ENCODE measurements at regions not wholly inside any gene's neighbourhood (a gene's known extent, or its start where the extent isn't known, plus 50 kb on each side); places are given as distances from the start of the nearest gene placed in this dataset.

DNA sequence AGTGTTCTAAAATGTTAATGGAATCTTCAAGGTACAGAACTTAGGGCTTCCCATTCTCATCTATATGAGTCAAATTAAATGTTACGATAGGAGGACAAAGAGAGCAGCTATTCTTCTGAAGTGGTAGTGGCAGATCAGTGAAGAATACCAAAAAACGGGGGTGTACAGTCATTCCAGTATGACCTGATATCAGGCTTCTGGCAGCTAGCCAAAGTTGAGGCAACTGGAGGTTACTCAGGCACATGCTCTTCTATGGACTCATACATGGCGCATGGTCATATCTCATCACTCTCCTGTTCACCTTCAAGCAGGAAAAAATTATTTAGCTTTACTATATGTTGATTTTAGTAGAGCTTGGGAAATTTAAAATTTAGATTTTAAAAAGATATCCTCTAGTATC, 1608.8 kb downstream of the GRIK2 start:
- TF ChIP-seq ZFX (IDR thresholded peaks at IDR 0.05; ENCODE audit: borderline replicate concordance), result no peak
- TF ChIP-seq, protein P1, sequence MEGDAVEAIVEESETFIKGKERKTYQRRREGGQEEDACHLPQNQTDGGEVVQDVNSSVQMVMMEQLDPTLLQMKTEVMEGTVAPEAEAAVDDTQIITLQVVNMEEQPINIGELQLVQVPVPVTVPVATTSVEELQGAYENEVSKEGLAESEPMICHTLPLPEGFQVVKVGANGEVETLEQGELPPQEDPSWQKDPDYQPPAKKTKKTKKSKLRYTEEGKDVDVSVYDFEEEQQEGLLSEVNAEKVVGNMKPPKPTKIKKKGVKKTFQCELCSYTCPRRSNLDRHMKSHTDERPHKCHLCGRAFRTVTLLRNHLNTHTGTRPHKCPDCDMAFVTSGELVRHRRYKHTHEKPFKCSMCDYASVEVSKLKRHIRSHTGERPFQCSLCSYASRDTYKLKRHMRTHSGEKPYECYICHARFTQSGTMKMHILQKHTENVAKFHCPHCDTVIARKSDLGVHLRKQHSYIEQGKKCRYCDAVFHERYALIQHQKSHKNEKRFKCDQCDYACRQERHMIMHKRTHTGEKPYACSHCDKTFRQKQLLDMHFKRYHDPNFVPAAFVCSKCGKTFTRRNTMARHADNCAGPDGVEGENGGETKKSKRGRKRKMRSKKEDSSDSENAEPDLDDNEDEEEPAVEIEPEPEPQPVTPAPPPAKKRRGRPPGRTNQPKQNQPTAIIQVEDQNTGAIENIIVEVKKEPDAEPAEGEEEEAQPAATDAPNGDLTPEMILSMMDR (IDR thresholded peaks at IDR 0.05), result no peak
- no peak overlapping the region for H3K27ac ChIP-seq

DNA sequence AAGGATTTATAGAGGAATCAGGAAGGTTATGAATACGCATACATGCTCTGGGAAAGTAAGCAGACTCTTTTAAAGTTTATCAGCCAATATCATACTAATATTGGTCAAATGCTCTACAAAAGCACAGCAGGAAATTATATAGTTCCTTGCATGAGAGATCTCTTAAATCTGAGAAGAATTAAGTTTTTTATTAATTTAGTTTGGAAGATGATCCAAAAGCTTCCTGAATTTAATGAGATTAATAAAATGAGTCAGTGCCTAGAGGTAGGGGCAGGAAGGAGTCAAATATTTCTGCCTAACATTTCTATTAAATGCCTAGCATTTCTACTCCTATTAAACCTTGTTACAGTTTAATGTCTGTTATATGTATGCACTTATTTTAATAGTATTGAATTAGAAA, 1608.2 kb downstream of the GRIK2 start:
- H3K27ac ChIP-seq, result no peak overlapping the region
- TF ChIP-seq, protein P1 (IDR thresholded peaks at IDR 0.05), result no peak
- no peak for TF ChIP-seq ZFX (IDR thresholded peaks at IDR 0.05; ENCODE audit: borderline replicate concordance)

DNA sequence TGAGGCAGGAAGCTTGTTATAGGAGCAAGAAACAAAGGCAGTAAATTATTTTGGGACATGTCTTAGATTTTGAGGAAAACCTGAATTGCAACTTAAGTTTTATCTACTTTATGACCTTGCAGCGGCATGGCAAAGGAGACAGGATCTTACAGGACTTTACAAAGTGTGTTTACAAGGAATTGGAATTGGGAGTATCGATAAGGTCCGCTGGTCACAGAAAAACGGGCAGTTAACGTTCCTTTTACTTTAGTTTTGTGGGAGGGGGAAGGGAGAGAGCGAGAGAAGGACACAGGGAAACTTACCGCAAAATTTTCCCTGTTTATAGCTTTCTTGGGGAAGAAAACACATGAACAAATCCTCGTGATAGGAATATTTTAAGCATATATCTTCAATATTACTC, 1607.2 kb downstream of the GRIK2 start:
- H3K27ac ChIP-seq, result no peak overlapping the region
- TF ChIP-seq, protein P1 (IDR thresholded peaks at IDR 0.05), result no peak
- TF ChIP-seq ZFX (IDR thresholded peaks at IDR 0.05; ENCODE audit: borderline replicate concordance), result no peak

DNA sequence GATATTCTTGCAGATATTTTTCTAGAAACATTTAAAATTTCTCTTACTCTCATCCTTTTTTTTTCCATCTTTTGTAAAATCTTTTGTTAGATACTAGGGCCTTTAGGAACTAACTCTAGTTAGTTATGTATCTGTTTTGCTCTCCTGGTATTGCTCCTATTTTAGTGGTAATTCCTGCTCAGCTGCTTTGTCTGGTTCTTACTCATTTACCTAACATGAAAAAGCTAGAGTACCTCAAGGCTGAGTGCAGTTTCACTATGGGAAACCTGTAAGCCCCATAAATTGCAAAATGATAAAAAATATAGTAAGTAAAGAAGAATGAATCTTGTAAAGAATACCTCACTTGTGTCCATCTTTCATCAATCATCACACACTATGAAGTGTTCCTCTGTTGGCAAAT, 1602.0 kb downstream of the GRIK2 start:
- no peak overlapping the region for H3K27ac ChIP-seq
- TF ChIP-seq, protein P1 (IDR thresholded peaks at IDR 0.05), result no peak
- TF ChIP-seq ZFX (IDR thresholded peaks at IDR 0.05; ENCODE audit: borderline replicate concordance), result no peak

DNA sequence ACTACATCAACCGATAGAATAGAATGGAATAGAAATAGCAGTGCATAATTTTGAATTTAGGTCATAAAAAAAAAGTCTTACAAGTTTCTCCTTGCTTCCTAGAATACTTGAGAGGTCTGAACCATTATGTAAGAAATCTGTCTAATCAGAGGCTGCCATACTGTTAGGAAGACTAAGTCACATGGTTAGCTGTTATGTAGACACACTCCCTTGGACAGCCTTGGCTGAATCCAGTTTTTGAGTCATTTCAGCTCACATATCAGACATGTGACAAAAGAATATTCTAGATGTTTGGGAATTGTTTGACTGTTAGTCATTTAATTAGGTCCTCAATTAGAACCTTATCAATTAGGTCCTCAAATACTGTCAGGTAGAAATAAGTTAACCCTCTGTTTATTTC, 1601.4 kb downstream of the GRIK2 start:
- no peak overlapping the region for H3K27ac ChIP-seq
- TF ChIP-seq, protein P1 (IDR thresholded peaks at IDR 0.05), result no peak
- no peak for TF ChIP-seq ZFX (IDR thresholded peaks at IDR 0.05; ENCODE audit: borderline replicate concordance)

DNA sequence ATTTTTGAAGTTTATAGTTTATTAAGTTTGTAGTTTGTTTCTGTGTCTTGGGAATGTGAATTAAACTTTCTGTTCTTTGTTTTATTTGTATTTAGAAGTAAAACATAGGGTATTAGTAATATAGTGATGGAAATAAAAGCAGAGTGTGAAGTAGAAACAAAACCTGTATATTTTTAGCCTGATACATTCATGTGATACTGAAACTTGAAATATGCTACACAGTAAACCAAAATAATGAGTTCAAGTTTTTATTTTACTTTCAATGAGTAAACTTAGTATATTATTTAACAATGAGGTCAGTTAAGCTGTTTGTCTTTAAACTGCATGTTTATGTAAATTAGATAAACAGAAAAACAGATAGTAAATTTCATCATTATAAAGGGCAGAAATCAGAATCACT, 1592.6 kb downstream of the GRIK2 start:
- H3K27ac ChIP-seq, result no peak overlapping the region
- TF ChIP-seq, protein P1 (IDR thresholded peaks at IDR 0.05), result no peak
- no peak for TF ChIP-seq ZFX (IDR thresholded peaks at IDR 0.05; ENCODE audit: borderline replicate concordance)

DNA sequence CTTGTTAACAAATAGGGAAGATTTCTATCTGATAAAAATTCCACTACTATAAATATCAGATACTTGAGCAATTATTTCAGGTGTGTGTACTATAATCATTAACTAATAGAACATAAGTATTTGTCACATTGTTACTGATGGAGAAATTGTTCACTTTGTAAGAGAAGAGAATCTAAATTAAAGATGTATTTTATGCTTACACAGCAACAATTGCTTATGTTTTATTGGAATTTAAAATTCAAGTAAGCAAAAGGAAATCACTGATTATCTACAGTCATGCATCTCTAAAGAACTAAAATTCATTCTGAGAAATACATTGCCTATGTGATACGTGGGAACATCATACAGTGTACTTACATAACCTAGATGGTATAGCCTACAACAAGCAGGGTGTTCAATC, 1590.8 kb downstream of the GRIK2 start:
- H3K27ac ChIP-seq, result no peak overlapping the region
- no peak for TF ChIP-seq ZFX (IDR thresholded peaks at IDR 0.05; ENCODE audit: borderline replicate concordance)
- TF ChIP-seq, protein P1 (IDR thresholded peaks at IDR 0.05), result no peak

Measured in 22Rv1 (cell line).